Smooth muscle cell (in vitro differentiated cells): ENCODE measurements at regions not wholly inside any gene's neighbourhood (a gene's known extent, or its start where the extent isn't known, plus 50 kb on each side); places are given as distances from the start of the nearest gene placed in this dataset.

Experiments used
- DNase-seq: peaks from one replicate; lab custom pipeline; 2025; ENCODE audit not compliant: unreplicated experiment; lab: John Stamatoyannopoulos, UW
- H2AFZ ChIP-seq: fragments of 200-600 bp; sonication (generic); 2 replicates; pipeline ENCODE4 v1.6.0; 2016; ENCODE audit warnings: antibody characterized with exemption, low read depth, mild to moderate bottlenecking
- H3F3A ChIP-seq: fragments of 200-600 bp; sonication (generic); 2 replicates; pipeline ENCODE4 v1.6.0; 2017; ENCODE audit warnings: antibody characterized with exemption, low read depth
- H3K27ac ChIP-seq: fragments of 200-600 bp; sonication (generic); 2 replicates; pipeline ENCODE4 v1.5.1; 2016; ENCODE audit warnings: low read depth, mild to moderate bottlenecking
- H3K27me3 ChIP-seq: fragments of 200-600 bp; sonication (generic); 2 replicates; pipeline ENCODE4 v1.6.1; 2016; ENCODE audit warnings: low read depth, mild to moderate bottlenecking
- H3K36me3 ChIP-seq: fragments of 200-600 bp; sonication (generic); 2 replicates; pipeline ENCODE4 v1.5.1; 2016; ENCODE audit warnings: low read depth
- H3K4me1 ChIP-seq: fragments of 200-600 bp; sonication (generic); 2 replicates; pipeline ENCODE4 v1.5.1; 2016; ENCODE audit warnings: low read depth
- H3K4me2 ChIP-seq: fragments of 200-600 bp; sonication (generic); 2 replicates; pipeline ENCODE4 v1.6.0; 2016; ENCODE audit warnings: mild to moderate bottlenecking
- H3K4me3 ChIP-seq: fragments of 200-600 bp; sonication (generic); 2 replicates; pipeline ENCODE4 v1.5.1; 2016; ENCODE audit warnings: mild to moderate bottlenecking
- H3K79me2 ChIP-seq: fragments of 200-600 bp; sonication (generic); 2 replicates; pipeline ENCODE4 v1.6.0; 2016; ENCODE audit warnings: low read depth, mild to moderate bottlenecking
- H3K9ac ChIP-seq: fragments of 200-600 bp; sonication (generic); 2 replicates; pipeline ENCODE4 v1.6.0; 2016; ENCODE audit warnings: low read depth
- H3K9me3 ChIP-seq: fragments of 200-600 bp; sonication (generic); replicated peaks from 2 replicates; pipeline ENCODE4 v1.5.1; 2016; ENCODE audit warnings: low read depth
- H4K20me1 ChIP-seq: fragments of 200-600 bp; sonication (generic); 2 replicates; pipeline ENCODE4 v1.6.0; 2016; ENCODE audit warnings: low read depth
- WGBS: methylation state at CpG from one replicate; pipeline ENCODE4 v1.1.7; 2016; ENCODE audit warnings: low lambda C conversion rate; 5-methylcytosine and 5-hydroxymethylcytosine counted together
- TF ChIP-seq, protein P1 (sequence below): fragments of 200-600 bp; sonication (generic); IDR thresholded peaks from 2 replicates; pipeline ENCODE4 v1.5.1; 2017; ENCODE audit warnings: borderline replicate concordance, mild to moderate bottlenecking, antibody characterized with exemption; ENCODE audit not compliant: insufficient read depth, poor library complexity, severe bottlenecking

DNA sequence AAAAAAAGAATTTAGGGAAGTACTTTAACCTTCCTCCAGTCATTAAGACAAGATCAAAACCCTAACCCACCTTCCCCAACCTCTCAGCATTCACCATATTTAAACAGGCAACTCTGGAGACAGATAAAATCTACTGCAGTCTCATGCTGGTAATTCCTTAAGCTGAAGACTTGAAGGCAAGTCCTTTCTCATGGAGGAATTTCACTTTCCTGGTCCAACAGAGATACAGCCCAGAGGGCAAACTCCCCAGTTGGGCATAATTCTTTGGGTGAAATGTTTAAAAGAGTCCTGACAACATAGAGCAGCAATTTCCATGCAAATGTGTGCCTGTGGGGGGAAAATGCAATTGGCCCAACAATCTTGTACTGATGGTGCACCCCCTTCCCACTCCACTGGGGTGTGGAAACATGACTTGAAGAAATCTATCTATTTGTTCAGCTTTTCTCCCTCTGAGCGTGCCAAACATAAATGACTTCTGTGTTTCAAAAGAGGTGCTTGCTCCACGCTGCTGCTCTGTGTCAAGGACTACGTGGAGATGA is 131.8 kb upstream of the HNRNPA3 start:
- Histone ChIP-seq H3K36me3 (no peaks in the 10 kb centered on the region), H3K27ac (no peak overlapping the region), H4K20me1 (no peaks in the 10 kb centered on the region), H3K9ac (no peak overlapping the region), H3K27me3 (peaks cover 13% of the 10 kb centered on the region), H3K4me1 (no peaks in the 10 kb centered on the region), H3K4me2 (no peak overlapping the region), H2AFZ (no peak overlapping the region), H3K4me3 (no peak overlapping the region), H3K79me2 (no peaks in the 10 kb centered on the region), H3F3A (no peaks in the 10 kb centered on the region), H3K9me3 (no peaks in the 10 kb centered on the region)
- 68% methylated on average over 3 of the region's 3 CpGs for WGBS
- no peak for DNase-seq
- TF ChIP-seq, protein P1, sequence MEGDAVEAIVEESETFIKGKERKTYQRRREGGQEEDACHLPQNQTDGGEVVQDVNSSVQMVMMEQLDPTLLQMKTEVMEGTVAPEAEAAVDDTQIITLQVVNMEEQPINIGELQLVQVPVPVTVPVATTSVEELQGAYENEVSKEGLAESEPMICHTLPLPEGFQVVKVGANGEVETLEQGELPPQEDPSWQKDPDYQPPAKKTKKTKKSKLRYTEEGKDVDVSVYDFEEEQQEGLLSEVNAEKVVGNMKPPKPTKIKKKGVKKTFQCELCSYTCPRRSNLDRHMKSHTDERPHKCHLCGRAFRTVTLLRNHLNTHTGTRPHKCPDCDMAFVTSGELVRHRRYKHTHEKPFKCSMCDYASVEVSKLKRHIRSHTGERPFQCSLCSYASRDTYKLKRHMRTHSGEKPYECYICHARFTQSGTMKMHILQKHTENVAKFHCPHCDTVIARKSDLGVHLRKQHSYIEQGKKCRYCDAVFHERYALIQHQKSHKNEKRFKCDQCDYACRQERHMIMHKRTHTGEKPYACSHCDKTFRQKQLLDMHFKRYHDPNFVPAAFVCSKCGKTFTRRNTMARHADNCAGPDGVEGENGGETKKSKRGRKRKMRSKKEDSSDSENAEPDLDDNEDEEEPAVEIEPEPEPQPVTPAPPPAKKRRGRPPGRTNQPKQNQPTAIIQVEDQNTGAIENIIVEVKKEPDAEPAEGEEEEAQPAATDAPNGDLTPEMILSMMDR = no peak

DNA sequence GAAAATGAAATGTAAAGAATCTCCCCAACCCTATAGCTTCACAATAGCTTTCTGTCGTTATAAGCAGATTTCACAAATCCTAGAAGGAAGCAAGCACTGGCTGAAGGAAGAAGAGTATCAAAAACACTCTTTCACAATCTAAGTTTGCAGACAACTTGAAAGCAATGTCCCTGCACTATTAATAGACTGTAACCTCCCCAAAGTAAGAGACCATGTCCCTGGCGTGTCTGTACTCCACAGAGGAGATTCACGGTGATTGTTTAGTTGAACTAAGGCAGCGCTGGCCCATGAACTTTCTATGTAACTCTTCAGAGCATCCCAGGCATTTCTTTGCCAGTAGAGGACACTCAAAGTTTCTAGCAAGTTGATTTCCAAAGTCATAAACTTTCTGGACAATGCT is 128.0 kb upstream of the HNRNPA3 start:
- Histone ChIP-seq H3K4me2 (no peak overlapping the region), H2AFZ (no peak overlapping the region), H3K4me3 (no peak overlapping the region), H3K4me1 (no peaks in the 10 kb centered on the region), H3K9me3 (no peaks in the 10 kb centered on the region), H3K79me2 (no peaks in the 10 kb centered on the region), H3K27me3 (peaks cover 13% of the 10 kb centered on the region), H3F3A (no peaks in the 10 kb centered on the region), H3K36me3 (no peaks in the 10 kb centered on the region), H3K27ac (no peak overlapping the region), H4K20me1 (no peaks in the 10 kb centered on the region), H3K9ac (no peak overlapping the region)
- no peak for DNase-seq
- 83% methylated on average over 4 of the region's 4 CpGs for WGBS
- TF ChIP-seq, protein P1 = no peak

- WGBS = 96% methylated on average over 2 of the region's 2 CpGs
- TF ChIP-seq, protein P1 = no peak
- no peak overlapping the region for H3K4me3 ChIP-seq
Observed at GRCh38 chr2:177088529-177088928, 124.1 kb upstream of the HNRNPA3 start.

DNA sequence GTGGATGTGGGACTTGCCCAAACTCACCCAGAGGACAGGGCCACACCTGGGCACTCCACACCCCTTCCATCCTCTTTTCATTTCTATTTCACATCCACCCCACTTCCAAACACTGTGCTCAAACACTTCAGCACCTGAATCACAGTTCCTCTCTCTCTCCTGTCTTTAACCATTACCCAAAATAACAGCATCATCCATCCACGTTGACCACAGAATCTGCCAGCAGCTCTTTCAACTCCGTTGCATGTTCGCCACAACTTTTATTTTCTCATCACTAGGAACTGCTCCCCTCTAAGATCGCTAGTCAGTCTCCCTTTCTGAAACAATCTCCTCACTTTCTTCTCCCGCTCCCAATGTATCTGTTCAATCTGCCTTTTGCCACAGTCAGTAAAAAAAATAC is 121.6 kb upstream of the HNRNPA3 start:
- DNase-seq = no peak
- H3K4me2 ChIP-seq = no peak overlapping the region
- 96% methylated on average over 5 of the region's 5 CpGs for WGBS
- H4K20me1 ChIP-seq = no peaks in the 10 kb centered on the region
- H3K4me3 ChIP-seq = no peak overlapping the region
- H3K9me3 ChIP-seq = no peaks in the 10 kb centered on the region
- TF ChIP-seq, protein P1 = no peak
- no peaks in the 10 kb centered on the region for H3K36me3 ChIP-seq
- H3K9ac ChIP-seq = no peak overlapping the region
- no peaks in the 10 kb centered on the region for H3K79me2 ChIP-seq
- no peak overlapping the region for H2AFZ ChIP-seq
- peaks cover 6% of the 10 kb centered on the region for H3K27me3 ChIP-seq
- no peaks in the 10 kb centered on the region for H3F3A ChIP-seq
- H3K27ac ChIP-seq = no peak overlapping the region
- no peaks in the 10 kb centered on the region for H3K4me1 ChIP-seq

More at GRCh38 chr2:177088529-177088928, 124.1 kb upstream of the HNRNPA3 start:
- Histone ChIP-seq H3K27me3 (peaks cover 5% of the 10 kb centered on the region), H3K27ac (no peak overlapping the region), H3K36me3 (no peaks in the 10 kb centered on the region), H3K9me3 (no peaks in the 10 kb centered on the region), H3F3A (no peaks in the 10 kb centered on the region), H3K79me2 (no peaks in the 10 kb centered on the region), H2AFZ (no peak overlapping the region), H4K20me1 (no peaks in the 10 kb centered on the region), H3K4me2 (no peak overlapping the region), H3K9ac (no peak overlapping the region), H3K4me1 (no peaks in the 10 kb centered on the region)
- DNase-seq = no peak
